Ascending aorta (tissue), 2 donors: ENCODE measurements at regions not wholly inside any gene's neighbourhood (a gene's known extent, or its start where the extent isn't known, plus 50 kb on each side); places are given as distances from the start of the nearest gene placed in this dataset.

ENCODE experiments used
- DNase-seq, 2 donors: peaks; one replicate each; pipeline ENCODE4 v3.0.0-alpha.2; 2019; ENCODE audit warnings: low spot score in 2 of 2
- H3K27ac ChIP-seq, 2 donors: fragments of 200-600 bp; sonication (generic); one replicate each; pipeline ENCODE4 v1.5.1; 2016 to 2017; ENCODE audit warnings: mild to moderate bottlenecking in 1 of 2
- H3K27me3 ChIP-seq: fragments of 200-600 bp; sonication (generic); one replicate; pipeline ENCODE4 v1.5.1; 2017
- H3K36me3 ChIP-seq, 2 donors: fragments of 200-600 bp; sonication (generic); one replicate each; pipeline ENCODE4 v1.5.1; 2016
- H3K4me1 ChIP-seq, 2 donors: fragments of 200-600 bp; sonication (generic); one replicate each; pipeline ENCODE4 v1.5.1; 2016 to 2017; ENCODE audit warnings: mild to moderate bottlenecking in 1 of 2
- H3K4me3 ChIP-seq, 2 donors: fragments of 200-600 bp; sonication (generic); one replicate each; pipeline ENCODE4 v1.5.1; 2016 to 2017; ENCODE audit warnings: mild to moderate bottlenecking in 1 of 2
- H3K9me3 ChIP-seq, 2 donors: fragments of 200-600 bp; sonication (generic); one replicate each; pipeline ENCODE4 v1.5.1; 2016
- intact Hi-C: fragments of 100-400 bp; cut with DNase I; formaldehyde crosslinking; loops from one replicate; pipeline ENCODE4 v1.15.1; 2023
- TF ChIP-seq, protein P1 (sequence below), 3 experiments: fragments of 200-600 bp in 2 of 3; fragments of 450-650 bp in 1 of 3; sonication (generic) in 2 of 3; IDR thresholded peaks; one replicate each; pipeline ENCODE4 v1.5.1; 2016 to 2019; ENCODE audit warnings: antibody characterized with exemption in 3 of 3, mild to moderate bottlenecking in 1 of 3, moderate library complexity in 1 of 3

GRCh38 chr6:134117409-134117808 is 65.0 kb upstream of the SLC2A12 start:
- no peak overlapping the region for H3K27ac ChIP-seq
- no peak for DNase-seq
- H3K9me3 ChIP-seq, result no peaks in the 10 kb centered on the region
- no peak overlapping the region for H3K4me3 ChIP-seq
- no peaks in the 10 kb centered on the region for H3K27me3 ChIP-seq
- no peaks in the 10 kb centered on the region for H3K4me1 ChIP-seq
- intact Hi-C loops, result no loop called here
- TF ChIP-seq, protein P1, sequence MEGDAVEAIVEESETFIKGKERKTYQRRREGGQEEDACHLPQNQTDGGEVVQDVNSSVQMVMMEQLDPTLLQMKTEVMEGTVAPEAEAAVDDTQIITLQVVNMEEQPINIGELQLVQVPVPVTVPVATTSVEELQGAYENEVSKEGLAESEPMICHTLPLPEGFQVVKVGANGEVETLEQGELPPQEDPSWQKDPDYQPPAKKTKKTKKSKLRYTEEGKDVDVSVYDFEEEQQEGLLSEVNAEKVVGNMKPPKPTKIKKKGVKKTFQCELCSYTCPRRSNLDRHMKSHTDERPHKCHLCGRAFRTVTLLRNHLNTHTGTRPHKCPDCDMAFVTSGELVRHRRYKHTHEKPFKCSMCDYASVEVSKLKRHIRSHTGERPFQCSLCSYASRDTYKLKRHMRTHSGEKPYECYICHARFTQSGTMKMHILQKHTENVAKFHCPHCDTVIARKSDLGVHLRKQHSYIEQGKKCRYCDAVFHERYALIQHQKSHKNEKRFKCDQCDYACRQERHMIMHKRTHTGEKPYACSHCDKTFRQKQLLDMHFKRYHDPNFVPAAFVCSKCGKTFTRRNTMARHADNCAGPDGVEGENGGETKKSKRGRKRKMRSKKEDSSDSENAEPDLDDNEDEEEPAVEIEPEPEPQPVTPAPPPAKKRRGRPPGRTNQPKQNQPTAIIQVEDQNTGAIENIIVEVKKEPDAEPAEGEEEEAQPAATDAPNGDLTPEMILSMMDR (IDR thresholded peaks at IDR 0.05), result no peak
- H3K36me3 ChIP-seq, result no peaks in the 10 kb centered on the region

DNA sequence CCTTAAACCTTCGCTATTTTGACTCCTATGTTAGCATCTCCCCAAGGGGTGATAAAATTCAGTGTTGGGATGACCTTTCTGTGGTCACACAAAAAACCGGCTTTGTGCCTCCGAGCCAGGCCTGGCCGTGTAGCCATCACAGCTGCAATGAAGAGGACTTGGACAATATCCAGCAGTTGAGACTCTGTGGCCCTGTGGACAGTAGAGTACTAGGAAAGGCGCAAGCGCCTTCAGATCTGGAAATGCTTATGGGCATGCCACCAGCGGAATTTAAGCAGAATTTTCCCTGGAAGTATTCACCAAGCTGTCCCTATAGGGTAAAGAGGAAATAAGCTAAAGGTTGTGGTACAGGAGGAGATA is 63.3 kb upstream of the SLC2A12 start:
- no peak for DNase-seq
- Histone ChIP-seq H3K27ac (no peak overlapping the region), H3K36me3 (no peaks in the 10 kb centered on the region), H3K4me3 (no peak overlapping the region), H3K9me3 (no peaks in the 10 kb centered on the region), H3K4me1 (no peaks in the 10 kb centered on the region), H3K27me3 (no peaks in the 10 kb centered on the region)
- TF ChIP-seq, protein P1 (IDR thresholded peaks at IDR 0.05), result no peak
- intact Hi-C loops, result no loop called here

DNA sequence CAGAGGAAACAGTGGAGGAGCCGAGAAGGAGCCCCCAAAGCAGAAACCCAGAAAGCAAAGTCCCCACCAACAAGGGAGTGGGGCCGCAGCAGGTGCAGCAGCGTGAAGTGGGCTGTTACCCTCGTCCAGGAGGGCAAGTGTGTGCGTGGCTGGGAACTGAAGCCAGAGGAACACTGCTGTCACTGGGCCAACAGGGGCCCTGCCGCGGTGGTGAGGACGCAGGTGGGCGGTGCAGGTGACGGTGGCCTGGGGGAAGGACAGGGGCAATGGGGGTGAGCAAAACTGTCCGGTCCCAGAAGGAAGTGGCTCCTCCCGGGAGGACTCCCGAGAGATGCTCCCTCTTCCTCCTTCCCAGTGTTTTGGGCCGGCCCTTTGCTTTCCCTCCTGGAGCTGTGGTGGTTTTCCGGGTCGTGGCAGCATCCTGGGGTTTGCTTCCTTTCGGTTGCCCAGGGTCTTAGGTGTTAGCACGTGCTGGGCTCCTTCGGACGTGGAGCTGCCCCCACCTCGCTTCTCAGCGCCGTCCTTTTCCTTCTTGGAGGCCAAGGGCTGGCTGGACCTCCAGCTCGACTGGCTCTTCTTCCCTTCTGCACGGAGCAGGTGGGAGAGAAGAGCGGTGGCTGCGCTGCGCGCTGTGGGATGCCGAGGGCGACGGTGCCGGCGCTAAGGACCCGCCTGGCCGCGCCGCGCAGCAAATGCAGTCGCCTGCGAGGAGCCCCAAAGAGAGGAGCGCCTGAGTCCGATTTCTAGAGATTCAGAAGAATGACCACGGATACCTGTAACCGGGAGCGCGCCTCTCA is 62.7 kb upstream of the SLC2A12 start:
- Histone ChIP-seq H3K36me3 (no peaks in the 10 kb centered on the region), H3K4me3 (no peak overlapping the region), H3K4me1 (no peaks in the 10 kb centered on the region), H3K9me3 (no peaks in the 10 kb centered on the region), H3K27ac (no peak overlapping the region), H3K27me3 (no peaks in the 10 kb centered on the region)
- intact Hi-C loops, result no loop called here
- no peak for DNase-seq
- TF ChIP-seq, protein P1 (IDR thresholded peaks at IDR 0.05), result no peak

DNA sequence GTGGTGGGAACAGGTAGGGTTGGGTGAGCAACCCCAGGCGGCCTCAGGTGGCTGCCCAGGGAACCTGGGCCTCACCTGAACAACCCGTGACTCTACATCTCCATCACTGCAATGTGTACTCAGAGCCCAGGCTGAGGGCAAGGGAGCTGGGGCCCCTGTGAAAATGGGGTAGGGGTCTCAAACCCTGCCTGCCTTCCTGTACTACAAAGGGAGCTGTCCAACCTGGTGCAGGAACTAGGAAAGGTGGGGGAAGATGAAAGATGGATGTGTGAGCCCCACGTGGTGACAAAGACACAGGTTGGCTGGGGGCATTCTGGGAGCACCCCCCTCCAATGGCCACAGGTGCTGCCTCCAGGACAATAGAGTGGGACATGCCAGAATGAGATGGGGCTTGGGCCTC is 62.1 kb upstream of the SLC2A12 start:
- no peak overlapping the region for H3K4me3 ChIP-seq
- H3K27ac ChIP-seq, result no peak overlapping the region
- intact Hi-C loops, result no loop called here
- H3K36me3 ChIP-seq, result no peaks in the 10 kb centered on the region
- H3K27me3 ChIP-seq, result no peaks in the 10 kb centered on the region
- no peak for DNase-seq
- no peaks in the 10 kb centered on the region for H3K9me3 ChIP-seq
- TF ChIP-seq, protein P1 (IDR thresholded peaks at IDR 0.05), result no peak
- no peaks in the 10 kb centered on the region for H3K4me1 ChIP-seq

- TF ChIP-seq, protein P1 (IDR thresholded peaks at IDR 0.05), result no peak
- no peak for DNase-seq
- intact Hi-C loops, result no loop called here
- no peaks in the 10 kb centered on the region for H3K36me3 ChIP-seq
- H3K4me1 ChIP-seq, result no peaks in the 10 kb centered on the region
- no peak overlapping the region for H3K27ac ChIP-seq
- H3K9me3 ChIP-seq, result no peaks in the 10 kb centered on the region
- H3K4me3 ChIP-seq, result no peak overlapping the region
- no peaks in the 10 kb centered on the region for H3K27me3 ChIP-seq
Observed at GRCh38 chr6:134111726-134112125, 59.3 kb upstream of the SLC2A12 start.
